CD4-positive, alpha-beta T cell treated with Interferon alpha-2 for 1 hour (primary cell): ENCODE measurements at regions not wholly inside any gene's neighbourhood (a gene's known extent, or its start where the extent isn't known, plus 50 kb on each side); places are given as distances from the start of the nearest gene placed in this dataset.
"Not testable (repeated sequence)": the region's sequence is repeated elsewhere in the genome, so short reads cannot be mapped to it uniquely, and the experiment has no call there.

Experiments used
- DNase-seq, 2 donors: peaks; one replicate each; pipeline ENCODE4 v3.0.0-alpha.2; 2020 to 2022

- no peak for DNase-seq
Observed at GRCh38 chr5:163569284-163569683, 63.9 kb downstream of the MAT2B start.

GRCh38 chr5:163571744-163572143 is 66.3 kb downstream of the MAT2B start:
- DNase-seq: no peak

GRCh38 chr5:163574472-163575440 is 69.3 kb downstream of the MAT2B start:
- DNase-seq: no peak

- no peak for DNase-seq
Observed at GRCh38 chr5:163578652-163579051, 73.2 kb downstream of the MAT2B start.

GRCh38 chr5:163579729-163580128 is 74.3 kb downstream of the MAT2B start:
- DNase-seq: no peak

GRCh38 chr5:163580516-163580915 is 75.1 kb downstream of the MAT2B start:
- no peak for DNase-seq

GRCh38 chr5:163583491-163584153 is 78.2 kb downstream of the MAT2B start:
- DNase-seq: not testable (repeated sequence)

GRCh38 chr5:163585206-163585605 is 79.8 kb downstream of the MAT2B start:
- DNase-seq: no peak

- no peak for DNase-seq
Observed at GRCh38 chr5:163586531-163586956, 81.1 kb downstream of the MAT2B start.

GRCh38 chr5:163594951-163595350 is 89.5 kb downstream of the MAT2B start:
- no peak for DNase-seq

GRCh38 chr5:163595932-163596607 is 90.7 kb downstream of the MAT2B start:
- DNase-seq: no peak

- DNase-seq: no peak
Observed at GRCh38 chr5:163596608-163597315, 91.3 kb downstream of the MAT2B start.

GRCh38 chr5:163604013-163604412 is 98.6 kb downstream of the MAT2B start:
- no peak for DNase-seq

- no peak for DNase-seq
Observed at GRCh38 chr5:163607256-163607655, 101.8 kb downstream of the MAT2B start.

- no peak for DNase-seq
Observed at GRCh38 chr5:163608621-163609020, 103.2 kb downstream of the MAT2B start.

- DNase-seq: no peak
Observed at GRCh38 chr5:163609910-163610309, 104.5 kb downstream of the MAT2B start.

- DNase-seq: no peak
Observed at GRCh38 chr5:163612358-163613149, 107.1 kb downstream of the MAT2B start.

GRCh38 chr5:163613150-163613442 is 107.7 kb downstream of the MAT2B start:
- DNase-seq: no peak

- DNase-seq: no peak
Observed at GRCh38 chr5:163614787-163615186, 109.4 kb downstream of the MAT2B start.

GRCh38 chr5:163619273-163619934 is 114.0 kb downstream of the MAT2B start:
- DNase-seq: no peak

- no peak for DNase-seq
Observed at GRCh38 chr5:163619951-163620350, 114.5 kb downstream of the MAT2B start.

GRCh38 chr5:163622799-163623198 is 117.4 kb downstream of the MAT2B start:
- no peak for DNase-seq
